Common myeloid progenitor, CD34-positive (primary cell): ENCODE measurements at regions not wholly inside any gene's neighbourhood (a gene's known extent, or its start where the extent isn't known, plus 50 kb on each side); places are given as distances from the start of the nearest gene placed in this dataset.

Source experiments
- CTCF ChIA-PET: fragments of 350-600 bp; sonication (Branson Sonifier 250); formaldehyde crosslinking; loops from one replicate; lab custom pipeline; 2021; ENCODE audit warnings: antibody characterized with exemption; lab: Charles Lee
- POLR2A ChIA-PET: fragments of 350-600 bp; sonication (Branson Sonifier 250); formaldehyde crosslinking; loops from one replicate; lab custom pipeline; 2021; ENCODE audit warnings: antibody characterized with exemption; lab: Charles Lee
- DNase-seq, 3 donors: peaks; one replicate each; pipeline versions ENCODE4 v3.0.0 to v3.0.0-alpha.2; 2013
- H3K27ac ChIP-seq, 2 experiments: 1 replicate in 1 of 2; 2 replicates in 1 of 2; pipeline ENCODE4 v1.7.0; 2013; ENCODE audit warnings: inconsistent platforms in 2 of 2, low read length in 2 of 2, mild to moderate bottlenecking in 2 of 2, low read depth in 1 of 2, moderate library complexity in 1 of 2; ENCODE audit not compliant: severe bottlenecking in 2 of 2, insufficient read depth in 1 of 2, poor library complexity in 1 of 2
- H3K27me3 ChIP-seq, 5 experiments: replicated peaks in 2 of 5; 1 replicate in 3 of 5; 2 replicates in 2 of 5; pipeline versions ENCODE4 v1.6.1 to v1.7.0; 2013; ENCODE audit warnings: low read length in 4 of 5, mild to moderate bottlenecking in 2 of 5, moderate library complexity in 2 of 5, inconsistent platforms in 1 of 5; ENCODE audit not compliant: insufficient read depth in 5 of 5, control insufficient read depth in 4 of 5
- H3K36me3 ChIP-seq, 4 experiments: 1 replicate in 2 of 4; 2 replicates in 2 of 4; pipeline versions ENCODE4 v1.6.1 to v1.7.0; 2013; ENCODE audit warnings: low read length in 3 of 4, control low read depth in 1 of 4, mild to moderate bottlenecking in 1 of 4; ENCODE audit not compliant: control insufficient read depth in 4 of 4, insufficient read depth in 4 of 4
- H3K4me1 ChIP-seq, 4 experiments: 1 replicate in 3 of 4; 2 replicates in 1 of 4; pipeline versions ENCODE4 v1.6.1 to v1.7.1; 2013; ENCODE audit warnings: low read length in 3 of 4, mild to moderate bottlenecking in 3 of 4, control low read depth in 1 of 4, inconsistent platforms in 1 of 4, moderate library complexity in 1 of 4; ENCODE audit not compliant: control insufficient read depth in 4 of 4, insufficient read depth in 4 of 4; ENCODE audit errors: control extremely low read depth in 1 of 4
- H3K4me3 ChIP-seq, 7 experiments: 1 replicate in 4 of 7; 2 replicates in 3 of 7; pipeline versions ENCODE4 v1.5.1 to v1.7.0; 2013; ENCODE audit warnings: mild to moderate bottlenecking in 7 of 7, low read length in 6 of 7, moderate library complexity in 6 of 7, inconsistent platforms in 2 of 7, low read depth in 2 of 7, control low read depth in 1 of 7; ENCODE audit not compliant: insufficient read depth in 4 of 7, control insufficient read depth in 1 of 7; ENCODE audit errors: extremely low read depth in 1 of 7
- H3K9me3 ChIP-seq, 5 experiments: 1 replicate in 4 of 5; 2 replicates in 1 of 5; pipeline versions ENCODE4 v1.6.1 to v1.7.1; 2013; ENCODE audit warnings: low read length in 4 of 5, mild to moderate bottlenecking in 2 of 5, inconsistent platforms in 1 of 5, low read depth in 1 of 5, moderate library complexity in 1 of 5; ENCODE audit not compliant: control insufficient read depth in 4 of 5, insufficient read depth in 2 of 5; ENCODE audit errors: control extremely low read depth in 1 of 5
- WGBS: methylation state at CpG from one replicate; pipeline ENCODE4 v1.1.5; 2013; ENCODE audit not compliant: insufficient coverage; 5-methylcytosine and 5-hydroxymethylcytosine counted together

DNA sequence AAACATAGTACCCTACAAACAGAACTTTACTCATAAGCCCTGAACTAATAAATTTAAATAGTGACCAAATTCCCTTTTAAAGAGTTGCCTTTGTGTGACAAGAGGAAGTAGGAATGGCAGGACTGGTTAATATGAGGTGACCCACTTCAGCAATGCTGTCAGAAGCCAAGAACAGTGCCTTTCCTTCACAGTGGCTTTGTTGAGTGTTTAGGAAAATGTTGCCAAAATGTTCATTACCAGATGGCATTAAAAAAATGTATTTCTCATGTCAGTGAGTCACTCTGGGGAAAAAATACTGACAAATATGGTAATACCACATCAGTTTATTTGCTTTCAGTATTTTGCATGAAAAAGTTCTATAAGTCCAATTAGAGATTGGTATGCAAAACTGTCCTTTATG is 103.3 kb downstream of the DIRAS2 start:
- DNase-seq = no peak
- Histone ChIP-seq H3K4me3 (no peak overlapping the region), H3K36me3 (no peaks in the 10 kb centered on the region), H3K27ac (no peak overlapping the region), H3K27me3 (peaks cover 0 to 10% (median 2%) of the 10 kb centered on the region in 5 experiments), H3K4me1 (no peaks in the 10 kb centered on the region), H3K9me3 (no peaks in the 10 kb centered on the region)
- POLR2A ChIA-PET = no interaction called here
- CTCF ChIA-PET = no interaction called here

DNA sequence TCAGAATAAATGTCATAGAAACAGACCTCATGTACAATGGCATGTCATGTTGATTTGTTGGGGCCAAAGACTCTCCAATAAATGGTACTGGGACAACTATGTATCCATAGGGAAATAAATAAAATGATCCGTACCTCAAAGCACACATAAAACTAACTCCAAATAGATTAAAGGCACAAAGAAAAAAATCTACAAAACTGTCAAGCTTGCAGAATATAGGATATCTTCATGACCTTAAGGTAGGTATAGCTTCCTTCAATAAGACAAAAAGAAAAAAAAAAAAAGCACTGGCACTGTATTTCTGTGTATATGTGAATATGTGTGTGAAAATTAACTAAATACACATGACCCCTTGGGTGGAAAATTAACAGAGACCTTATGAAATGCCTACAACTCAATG is 101.9 kb downstream of the DIRAS2 start:
- Histone ChIP-seq H3K27ac (no peak overlapping the region), H3K36me3 (no peaks in the 10 kb centered on the region), H3K4me3 (no peak overlapping the region), H3K4me1 (no peaks in the 10 kb centered on the region), H3K27me3 (peaks cover 0 to 6% (median 0%) of the 10 kb centered on the region in 5 experiments), H3K9me3 (no peaks in the 10 kb centered on the region)
- WGBS = no CpG with 5 or more reads among the region's 1 CpG
- POLR2A ChIA-PET = no interaction called here
- CTCF ChIA-PET = no interaction called here
- DNase-seq = no peak

- peaks cover 0 to 4% (median 0%) of the 10 kb centered on the region in 5 experiments for H3K27me3 ChIP-seq
- ChIA-PET POLR2A (no interaction called here), CTCF (no interaction called here)
These were observed 98.1 kb downstream of the DIRAS2 start for GRCh38 chr9:90544488-90544887.

GRCh38 chr9:90546200-90546599 is 96.4 kb downstream of the DIRAS2 start:
- POLR2A ChIA-PET = no interaction called here
- peak in 1 of 3 donors; percentile 1 for DNase-seq

More at GRCh38 chr9:90544488-90544887, 98.1 kb downstream of the DIRAS2 start:
- H3K4me3 ChIP-seq = no peak overlapping the region
- DNase-seq = no peak
- 86% methylated on average over 1 of the region's 2 CpGs for WGBS
- H3K9me3 ChIP-seq = peaks cover 0 to 16% (median 8%) of the 10 kb centered on the region in 5 experiments
- H3K27ac ChIP-seq = no peak overlapping the region
- no peaks in the 10 kb centered on the region for H3K36me3 ChIP-seq
- H3K4me1 ChIP-seq = no peaks in the 10 kb centered on the region

GRCh38 chr9:90547896-90548295 is 94.7 kb downstream of the DIRAS2 start:
- H3K4me3 ChIP-seq = no peak overlapping the region
- no peaks in the 10 kb centered on the region for H3K36me3 ChIP-seq
- peaks cover 0 to 20% (median 8%) of the 10 kb centered on the region in 5 experiments for H3K9me3 ChIP-seq
- no peak overlapping the region for H3K27ac ChIP-seq
- DNase-seq = no peak
- no CpG with 5 or more reads among the region's 2 CpGs for WGBS
- H3K27me3 ChIP-seq = peaks cover 0 to 2% (median 0%) of the 10 kb centered on the region in 5 experiments
- POLR2A ChIA-PET = no interaction called here
- CTCF ChIA-PET = no interaction called here
- no peaks in the 10 kb centered on the region for H3K4me1 ChIP-seq

More at GRCh38 chr9:90546200-90546599, 96.4 kb downstream of the DIRAS2 start:
- H3K4me3 ChIP-seq = no peak overlapping the region
- peaks cover 0 to 2% (median 0%) of the 10 kb centered on the region in 5 experiments for H3K27me3 ChIP-seq
- H3K9me3 ChIP-seq = peaks cover 0 to 20% (median 8%) of the 10 kb centered on the region in 5 experiments
- CTCF ChIA-PET = no interaction called here
- no peaks in the 10 kb centered on the region for H3K36me3 ChIP-seq
- no peak overlapping the region for H3K27ac ChIP-seq
- WGBS = 83% methylated on average over 5 of the region's 7 CpGs
- no peaks in the 10 kb centered on the region for H3K4me1 ChIP-seq

GRCh38 chr9:90552317-90552716 is 90.3 kb downstream of the DIRAS2 start:
- WGBS = no CpG with 5 or more reads among the region's 1 CpG
- CTCF ChIA-PET = no interaction called here
- H3K9me3 ChIP-seq = peaks cover 0 to 18% (median 8%) of the 10 kb centered on the region in 5 experiments

GRCh38 chr9:90555351-90556057 is 87.1 kb downstream of the DIRAS2 start:
- Histone ChIP-seq H3K36me3 (no peaks in the 10 kb centered on the region), H3K4me1 (no peaks in the 10 kb centered on the region), H3K27ac (no peak overlapping the region), H3K9me3 (no peaks in the 10 kb centered on the region), H3K4me3 (no peak overlapping the region), H3K27me3 (peaks cover 0 to 2% (median 0%) of the 10 kb centered on the region in 5 experiments)
- POLR2A ChIA-PET = no interaction called here
- CTCF ChIA-PET = no interaction called here
- no peak for DNase-seq
- 91% methylated on average over 4 of the region's 7 CpGs for whole genome bisulfite sequencing

More at GRCh38 chr9:90552317-90552716, 90.3 kb downstream of the DIRAS2 start:
- DNase-seq = no peak
- Histone ChIP-seq H3K4me1 (no peaks in the 10 kb centered on the region), H3K27ac (no peak overlapping the region), H3K36me3 (no peaks in the 10 kb centered on the region), H3K4me3 (no peak overlapping the region), H3K27me3 (peaks cover 0 to 2% (median 0%) of the 10 kb centered on the region in 5 experiments)
- POLR2A ChIA-PET = no interaction called here
